Neutrophil (primary cell): ENCODE measurements at regions not wholly inside any gene's neighbourhood (a gene's known extent, or its start where the extent isn't known, plus 50 kb on each side); places are given as distances from the start of the nearest gene placed in this dataset.

Source experiments
- H3K27ac ChIP-seq: fragments of 200-600 bp; sonication (generic); 2 replicates; pipeline ENCODE4 v1.5.1; 2016; ENCODE audit warnings: mild to moderate bottlenecking, moderate library complexity
- H3K27me3 ChIP-seq: fragments of 200-600 bp; sonication (generic); 2 replicates; pipeline ENCODE4 v1.6.0; 2016; ENCODE audit warnings: mild to moderate bottlenecking
- H3K36me3 ChIP-seq: fragments of 200-600 bp; sonication (generic); 2 replicates; pipeline ENCODE4 v1.5.1; 2017
- H3K4me1 ChIP-seq, 2 experiments: fragments of 200-600 bp in 1 of 2; sonication (generic) in 1 of 2; 1 replicate in 1 of 2; 2 replicates in 1 of 2; pipeline versions ENCODE4 v1.5.1 to v1.6.1; 2013 to 2016; ENCODE audit warnings: low read depth in 1 of 2, low read length in 1 of 2, mild to moderate bottlenecking in 1 of 2, moderate library complexity in 1 of 2; ENCODE audit not compliant: control insufficient read depth in 1 of 2, insufficient read depth in 1 of 2
- H3K4me3 ChIP-seq, 2 experiments: fragments of 200-600 bp in 1 of 2; sonication (generic) in 1 of 2; 1 replicate in 1 of 2; 2 replicates in 1 of 2; pipeline ENCODE4 v1.5.1; 2013 to 2016; ENCODE audit warnings: low read depth in 1 of 2, low read length in 1 of 2, mild to moderate bottlenecking in 1 of 2, moderate library complexity in 1 of 2
- H3K9me3 ChIP-seq: fragments of 200-600 bp; sonication (generic); 2 replicates; pipeline ENCODE4 v1.5.1; 2016
- CTCF ChIP-seq: fragments of 200-600 bp; sonication (generic); IDR thresholded peaks from 2 replicates; pipeline ENCODE4 v1.5.1; 2016; ENCODE audit warnings: antibody characterized with exemption

GRCh38 chr20:24208652-24209051 lies 220.1 kb upstream of the GGTLC1 start:
- TF ChIP-seq CTCF, result no peak
- Histone ChIP-seq H3K4me1 (no peaks in the 10 kb centered on the region), H3K27ac (no peak overlapping the region), H3K4me3 (no peak overlapping the region), H3K27me3 (peaks cover 37% of the 10 kb centered on the region), H3K36me3 (no peaks in the 10 kb centered on the region), H3K9me3 (no peaks in the 10 kb centered on the region)

- Histone ChIP-seq H3K36me3 (no peaks in the 10 kb centered on the region), H3K27me3 (peaks cover 29% of the 10 kb centered on the region), H3K4me3 (no peak overlapping the region), H3K9me3 (no peaks in the 10 kb centered on the region), H3K4me1 (no peaks in the 10 kb centered on the region), H3K27ac (no peak overlapping the region)
- no peak for TF ChIP-seq CTCF
Measured at GRCh38 chr20:24207803-24208300, 219.3 kb upstream of the GGTLC1 start.

GRCh38 chr20:24206995-24207394 lies 218.4 kb upstream of the GGTLC1 start:
- TF ChIP-seq CTCF, result no peak
- no peak overlapping the region for H3K4me3 ChIP-seq
- H3K27me3 ChIP-seq, result peaks cover 21% of the 10 kb centered on the region
- H3K9me3 ChIP-seq, result no peaks in the 10 kb centered on the region
- H3K4me1 ChIP-seq, result no peaks in the 10 kb centered on the region
- no peak overlapping the region for H3K27ac ChIP-seq
- no peaks in the 10 kb centered on the region for H3K36me3 ChIP-seq

GRCh38 chr20:24203526-24204183 lies 215.1 kb upstream of the GGTLC1 start:
- Histone ChIP-seq H3K27me3 (no peaks in the 10 kb centered on the region), H3K4me3 (no peak overlapping the region), H3K36me3 (no peaks in the 10 kb centered on the region), H3K27ac (no peak overlapping the region), H3K4me1 (no peaks in the 10 kb centered on the region), H3K9me3 (no peaks in the 10 kb centered on the region)
- no peak for TF ChIP-seq CTCF

GRCh38 chr20:24199501-24199900 lies 210.9 kb upstream of the GGTLC1 start:
- Histone ChIP-seq H3K27me3 (no peaks in the 10 kb centered on the region), H3K4me1 (no peaks in the 10 kb centered on the region), H3K4me3 (no peak overlapping the region), H3K9me3 (no peaks in the 10 kb centered on the region), H3K27ac (no peak overlapping the region), H3K36me3 (no peaks in the 10 kb centered on the region)
- TF ChIP-seq CTCF, result no peak
